Testis (tissue), 2 donors: ENCODE measurements at regions not wholly inside any gene's neighbourhood (a gene's known extent, or its start where the extent isn't known, plus 50 kb on each side); places are given as distances from the start of the nearest gene placed in this dataset.

Experiments used
- CTCF ChIP-seq, 3 experiments: fragments of 450-650 bp in 2 of 3; fragments of 200-600 bp in 1 of 3; sonication (generic) in 1 of 3; IDR thresholded peaks; one replicate each; pipeline ENCODE4 v1.5.1; 2016 to 2019; ENCODE audit warnings: antibody characterized with exemption in 3 of 3, mild to moderate bottlenecking in 2 of 3, moderate library complexity in 1 of 3
- POLR2A ChIP-seq: fragments of 450-650 bp; IDR thresholded peaks from one replicate; pipeline ENCODE4 v1.6.1; 2017; ENCODE audit warnings: antibody characterized with exemption, mild to moderate bottlenecking, moderate library complexity

GRCh38 chr11:127126986-127127385, 126.4 kb upstream of the KIRREL3 start:
- no peak for TF ChIP-seq CTCF (IDR thresholded peaks at IDR 0.05)
- TF ChIP-seq POLR2A: no peak
